HepG2 (cell line): ENCODE measurements at regions not wholly inside any gene's neighbourhood (a gene's known extent, or its start where the extent isn't known, plus 50 kb on each side); places are given as distances from the start of the nearest gene placed in this dataset.

ENCODE experiments used
- ATAC-seq: fragments of 200-7000 bp; cut with Tn5 transposase; 3 replicates; pipeline ENCODE4 v1.9.1; 2020; ENCODE audit warnings: mild to moderate bottlenecking, moderate library complexity
- BruUV-seq: library from RNA; stranded (reverse); fragments of 400-500 nt; replicated peaks from 2 replicates; lab custom pipeline; 2021; lab: Mats Ljungman, UMichigan
- CTCF ChIA-PET: fragments of 300-600 bp; formaldehyde crosslinking; extraction: SDS; loops from one replicate; lab custom pipeline; 2021; ENCODE audit warnings: low total read pairs, inconsistent platforms, low intra/inter-chr PET ratio; lab: Yijun Ruan, JAX
- POLR2A ChIA-PET: fragments of 350-600 bp; sonication (Branson Sonifier 250); formaldehyde crosslinking; loops from one replicate; lab custom pipeline; 2020; ENCODE audit warnings: antibody characterized with exemption, inconsistent platforms; lab: Yijun Ruan, JAX
- DNase-seq: peaks from one replicate; pipeline ENCODE4 v3.0.0-alpha.2; 2015; ENCODE audit warnings: low spot score
- FAIRE-seq: peaks from 3 replicates; lab custom pipeline; 2011; peaks lifted over from hg19 to GRCh38; lab: Jason Lieb, UNC
- H2AFZ ChIP-seq: one replicate; pipeline ENCODE4 v1.6.1; 2011; ENCODE audit warnings: low read length, inconsistent platforms
- H3K27ac ChIP-seq: fragments of 300-600 bp; 3 replicates; pipeline ENCODE4 v1.8.0; 2011; ENCODE audit warnings: mixed run types, mild to moderate bottlenecking, mixed read lengths, low read length, inconsistent platforms; ENCODE audit not compliant: insufficient read depth; ENCODE audit errors: extremely low read length
- H3K27me3 ChIP-seq, 2 experiments: fragments of 200-600 bp in 1 of 2; 2 replicates in 1 of 2; 3 replicates in 1 of 2; pipeline versions ENCODE4 v1.6.0 to v1.8.0; 2011; ENCODE audit warnings: low read length in 2 of 2, mild to moderate bottlenecking in 2 of 2, moderate library complexity in 2 of 2, inconsistent platforms in 1 of 2; ENCODE audit not compliant: insufficient read depth in 2 of 2, control insufficient read depth in 1 of 2
- H3K36me3 ChIP-seq, 2 experiments: fragments of 200-600 bp in 1 of 2; replicated peaks in 1 of 2; 2 replicates in 1 of 2; 3 replicates in 1 of 2; pipeline versions ENCODE4 v1.5.1 to v1.8.0; 2011; ENCODE audit warnings: low read length in 2 of 2, inconsistent platforms in 1 of 2; ENCODE audit not compliant: insufficient read depth in 2 of 2, control insufficient read depth in 1 of 2
- H3K4me1 ChIP-seq: 2 replicates; pipeline ENCODE4 v1.5.1; 2012; ENCODE audit warnings: low read length, inconsistent platforms; ENCODE audit not compliant: insufficient read depth
- H3K4me2 ChIP-seq: 2 replicates; pipeline ENCODE4 v1.6.0; 2011; ENCODE audit warnings: low read depth, low read length, inconsistent platforms
- H3K4me3 ChIP-seq, 3 experiments: fragments of 200-600 bp in 1 of 3; sonication (generic), shearing (Covaris generic) in 1 of 3; replicated peaks in 1 of 3; 2 replicates each; pipeline ENCODE4 v1.5.1; 2011 to 2016; ENCODE audit warnings: low read length in 3 of 3, inconsistent platforms in 2 of 3, low read depth in 2 of 3, mild to moderate bottlenecking in 2 of 3, control low read depth in 1 of 3, mixed read lengths in 1 of 3; ENCODE audit not compliant: insufficient read depth in 1 of 3
- H3K79me2 ChIP-seq: one replicate; pipeline ENCODE4 v1.6.1; 2011; ENCODE audit warnings: low read length, inconsistent platforms; ENCODE audit not compliant: insufficient read depth
- H3K9ac ChIP-seq: 2 replicates; pipeline ENCODE4 v1.6.0; 2011; ENCODE audit warnings: mild to moderate bottlenecking, low read depth, low read length, inconsistent platforms; ENCODE audit not compliant: insufficient read depth
- H3K9me3 ChIP-seq: 2 replicates; pipeline ENCODE4 v1.5.1; 2012; ENCODE audit warnings: mild to moderate bottlenecking, low read length
- H4K20me1 ChIP-seq: 2 replicates; pipeline ENCODE4 v1.6.0; 2011; ENCODE audit warnings: inconsistent platforms, mild to moderate bottlenecking, low read length, moderate library complexity; ENCODE audit not compliant: insufficient read depth
- CREB1 ChIP-seq, 2 experiments: fragments of 450-650 bp in 1 of 2; IDR thresholded peaks; 2 replicates each; pipeline ENCODE4 v1.6.1; 2016 to 2017; ENCODE audit warnings: control low read depth in 1 of 2, mild to moderate bottlenecking in 1 of 2, missing compliant biosample characterization in 1 of 2, missing genetic modification characterization in 1 of 2
- HOXA7 ChIP-seq: sonication (generic); formaldehyde crosslinking; IDR thresholded peaks from 2 replicates; pipeline ENCODE4 v1.8.1; 2022; ENCODE audit warnings: mild to moderate bottlenecking, missing genetic modification reagents, moderate library complexity
- KDM2A ChIP-seq: sonication (generic); formaldehyde crosslinking; IDR thresholded peaks from 2 replicates; pipeline ENCODE4 v1.4.0; 2020; ENCODE audit warnings: low read depth, missing genetic modification reagents, borderline replicate concordance
- MIER2 ChIP-seq: IDR thresholded peaks from 2 replicates; pipeline ENCODE4 v1.6.1; 2016; ENCODE audit warnings: missing biosample characterization, missing genetic modification reagents
- MXD1 ChIP-seq: sonication (generic); formaldehyde crosslinking; IDR thresholded peaks from 2 replicates; pipeline ENCODE4 v1.4.0; 2020; ENCODE audit warnings: mild to moderate bottlenecking, missing genetic modification reagents
- ONECUT2 ChIP-seq: sonication (generic); formaldehyde crosslinking; IDR thresholded peaks from 2 replicates; pipeline ENCODE4 v1.4.0; 2020; ENCODE audit warnings: missing genetic modification reagents
- POLR2A ChIP-seq, 2 experiments: IDR thresholded peaks; 2 replicates each; pipeline ENCODE4 v1.6.1; 2011; ENCODE audit warnings: low read depth in 2 of 2, low read length in 2 of 2, mild to moderate bottlenecking in 1 of 2, moderate library complexity in 1 of 2; ENCODE audit not compliant: insufficient read depth in 1 of 2
- SPEN ChIP-seq: sonication (generic); formaldehyde crosslinking; IDR thresholded peaks from 2 replicates; pipeline ENCODE4 v1.5.1; 2020; ENCODE audit warnings: low read depth, mild to moderate bottlenecking, missing genetic modification reagents
- TP53 ChIP-seq: sonication (generic); formaldehyde crosslinking; conservative IDR thresholded peaks from 2 replicates; pipeline ENCODE4 v1.4.0; 2020; ENCODE audit warnings: missing genetic modification reagents
- ZNF121 ChIP-seq: sonication (generic); formaldehyde crosslinking; IDR thresholded peaks from 2 replicates; pipeline ENCODE4 v1.5.0; 2020; ENCODE audit warnings: mild to moderate bottlenecking, missing genetic modification reagents
- ZNF251 ChIP-seq: sonication (generic); formaldehyde crosslinking; IDR thresholded peaks from 2 replicates; pipeline ENCODE4 v1.9.0; 2021; ENCODE audit warnings: mild to moderate bottlenecking, missing genetic modification reagents
- ZNF468 ChIP-seq: sonication (generic); formaldehyde crosslinking; IDR thresholded peaks from 2 replicates; pipeline ENCODE4 v1.8.0; 2022; ENCODE audit warnings: mild to moderate bottlenecking, moderate library complexity, missing genetic modification reagents
- ZNF484 ChIP-seq: sonication (generic); formaldehyde crosslinking; IDR thresholded peaks from 2 replicates; pipeline ENCODE4 v1.5.1; 2020; ENCODE audit warnings: mild to moderate bottlenecking, low read depth, missing genetic modification reagents, borderline replicate concordance
- ZNF546 ChIP-seq: sonication (generic); formaldehyde crosslinking; conservative IDR thresholded peaks from 2 replicates; pipeline ENCODE4 v1.8.1; 2023; ENCODE audit warnings: mild to moderate bottlenecking, missing genetic modification reagents
- ZNF564 ChIP-seq: sonication (generic); formaldehyde crosslinking; IDR thresholded peaks from 2 replicates; pipeline ENCODE4 v1.8.1; 2023; ENCODE audit warnings: mild to moderate bottlenecking, missing genetic modification reagents
- ZNF737 ChIP-seq: sonication (generic); formaldehyde crosslinking; IDR thresholded peaks from 2 replicates; pipeline ENCODE4 v1.5.0; 2020; ENCODE audit warnings: missing genetic modification reagents, mild to moderate bottlenecking, borderline replicate concordance
- ZSCAN30 ChIP-seq: sonication (generic); formaldehyde crosslinking; IDR thresholded peaks from 2 replicates; pipeline ENCODE4 v1.5.0; 2020; ENCODE audit warnings: mild to moderate bottlenecking, missing genetic modification reagents
- WGBS: methylation state at CpG from one replicate; pipeline ENCODE4 v1.1.6; 2017; ENCODE audit warnings: low lambda C conversion rate; 5-methylcytosine and 5-hydroxymethylcytosine counted together
- in situ Hi-C: cut with HindIII; loops from 2 replicates; pipeline ENCODE4 v1.10.0; 2017; ENCODE audit warnings: low pct_unique_long_range_greater_than_20kb; ENCODE audit not compliant: extremely low pct_ligation_motif_present
- intact Hi-C: fragments of 100-400 bp; cut with micrococcal nuclease; formaldehyde crosslinking; loops from one replicate; pipeline ENCODE4 v1.10.0; 2022; ENCODE audit not compliant: unreplicated experiment
- TF ChIP-seq, protein P1 (sequence below): sonication (generic); formaldehyde crosslinking; IDR thresholded peaks from 2 replicates; pipeline ENCODE4 v1.4.0; 2020; ENCODE audit warnings: mild to moderate bottlenecking, missing genetic modification reagents, borderline replicate concordance
- TF ChIP-seq, protein P2 (sequence below): sonication (generic); formaldehyde crosslinking; IDR thresholded peaks from 2 replicates; pipeline ENCODE4 v1.4.0; 2020; ENCODE audit warnings: missing genetic modification reagents

DNA sequence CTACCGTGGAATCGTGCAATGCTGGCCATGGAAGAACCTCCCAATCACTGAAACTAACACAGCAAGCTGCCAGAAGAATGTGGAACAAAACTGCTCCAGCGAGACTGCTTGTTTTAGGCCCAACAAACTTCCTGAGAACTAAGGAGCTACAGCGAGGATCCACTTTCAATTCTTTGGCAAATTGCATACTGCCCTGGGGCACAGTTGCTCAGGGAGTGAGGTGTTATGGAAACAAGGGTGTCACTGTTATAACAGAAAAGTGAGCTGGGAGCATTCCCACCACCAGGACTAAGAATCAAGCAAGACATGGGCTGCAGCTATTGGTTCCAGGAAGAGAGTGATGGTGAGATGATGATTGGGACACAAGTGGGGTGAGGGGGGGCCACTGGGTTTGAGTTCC, 1606.1 kb upstream of the FLRT2 start:
- H3K9me3 ChIP-seq = peaks cover 80% of the 10 kb centered on the region
- DNase-seq = no peak
- WGBS = 0% methylated on average over 4 of the region's 4 CpGs
- H3K36me3 ChIP-seq = no peaks in the 10 kb centered on the region
- FAIRE-seq = no peak
- in situ Hi-C loops (no loop called here), intact Hi-C loops (no loop called here)
- no peak overlapping the region for H3K4me2 ChIP-seq
- ChIA-PET POLR2A (no interaction called here), CTCF (no interaction called here)
- H3K9ac ChIP-seq = no peak overlapping the region
- TF ChIP-seq ZNF546 = no peak
- TF ChIP-seq ZNF468 = no peak
- no peak for TF ChIP-seq ZNF121 (CRISPR knock-in tag)
- TF ChIP-seq, protein P1, sequence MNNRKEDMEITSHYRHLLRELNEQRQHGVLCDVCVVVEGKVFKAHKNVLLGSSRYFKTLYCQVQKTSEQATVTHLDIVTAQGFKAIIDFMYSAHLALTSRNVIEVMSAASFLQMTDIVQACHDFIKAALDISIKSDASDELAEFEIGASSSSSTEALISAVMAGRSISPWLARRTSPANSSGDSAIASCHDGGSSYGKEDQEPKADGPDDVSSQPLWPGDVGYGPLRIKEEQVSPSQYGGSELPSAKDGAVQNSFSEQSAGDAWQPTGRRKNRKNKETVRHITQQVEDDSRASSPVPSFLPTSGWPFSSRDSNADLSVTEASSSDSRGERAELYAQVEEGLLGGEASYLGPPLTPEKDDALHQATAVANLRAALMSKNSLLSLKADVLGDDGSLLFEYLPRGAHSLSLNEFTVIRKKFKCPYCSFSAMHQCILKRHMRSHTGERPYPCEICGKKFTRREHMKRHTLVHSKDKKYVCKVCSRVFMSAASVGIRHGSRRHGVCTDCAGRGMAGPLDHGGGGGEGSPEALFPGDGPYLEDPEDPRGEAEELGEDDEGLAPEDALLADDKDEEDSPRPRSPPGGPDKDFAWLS (CRISPR knock-in tag) = no peak
- no peak for TF ChIP-seq CREB1 (IDR thresholded peaks at IDR 0.05)
- TF ChIP-seq CREB1 (CRISPR knock-in tag; IDR thresholded peaks at IDR 0.05) = no peak
- TF ChIP-seq ZNF564 (CRISPR knock-in tag) = no peak
- TF ChIP-seq TP53 (CRISPR knock-in tag) = no peak
- no peak for TF ChIP-seq ZSCAN30
- no peak for TF ChIP-seq SPEN (CRISPR knock-in tag)
- no peak for TF ChIP-seq ZNF251 (CRISPR knock-in tag)
- TF ChIP-seq MIER2 (CRISPR knock-in tag) = no peak
- no peak for TF ChIP-seq HOXA7 (CRISPR knock-in tag)
- no peak for TF ChIP-seq POLR2A (IDR thresholded peaks at IDR 0.05; ENCODE audit: insufficient read depth in 1 of 2, low read depth in 2 of 2, low read length in 2 of 2)
- no peak for TF ChIP-seq ZNF484 (CRISPR knock-in tag)
- no peak for TF ChIP-seq ZNF737 (CRISPR knock-in tag)
- TF ChIP-seq, protein P2, sequence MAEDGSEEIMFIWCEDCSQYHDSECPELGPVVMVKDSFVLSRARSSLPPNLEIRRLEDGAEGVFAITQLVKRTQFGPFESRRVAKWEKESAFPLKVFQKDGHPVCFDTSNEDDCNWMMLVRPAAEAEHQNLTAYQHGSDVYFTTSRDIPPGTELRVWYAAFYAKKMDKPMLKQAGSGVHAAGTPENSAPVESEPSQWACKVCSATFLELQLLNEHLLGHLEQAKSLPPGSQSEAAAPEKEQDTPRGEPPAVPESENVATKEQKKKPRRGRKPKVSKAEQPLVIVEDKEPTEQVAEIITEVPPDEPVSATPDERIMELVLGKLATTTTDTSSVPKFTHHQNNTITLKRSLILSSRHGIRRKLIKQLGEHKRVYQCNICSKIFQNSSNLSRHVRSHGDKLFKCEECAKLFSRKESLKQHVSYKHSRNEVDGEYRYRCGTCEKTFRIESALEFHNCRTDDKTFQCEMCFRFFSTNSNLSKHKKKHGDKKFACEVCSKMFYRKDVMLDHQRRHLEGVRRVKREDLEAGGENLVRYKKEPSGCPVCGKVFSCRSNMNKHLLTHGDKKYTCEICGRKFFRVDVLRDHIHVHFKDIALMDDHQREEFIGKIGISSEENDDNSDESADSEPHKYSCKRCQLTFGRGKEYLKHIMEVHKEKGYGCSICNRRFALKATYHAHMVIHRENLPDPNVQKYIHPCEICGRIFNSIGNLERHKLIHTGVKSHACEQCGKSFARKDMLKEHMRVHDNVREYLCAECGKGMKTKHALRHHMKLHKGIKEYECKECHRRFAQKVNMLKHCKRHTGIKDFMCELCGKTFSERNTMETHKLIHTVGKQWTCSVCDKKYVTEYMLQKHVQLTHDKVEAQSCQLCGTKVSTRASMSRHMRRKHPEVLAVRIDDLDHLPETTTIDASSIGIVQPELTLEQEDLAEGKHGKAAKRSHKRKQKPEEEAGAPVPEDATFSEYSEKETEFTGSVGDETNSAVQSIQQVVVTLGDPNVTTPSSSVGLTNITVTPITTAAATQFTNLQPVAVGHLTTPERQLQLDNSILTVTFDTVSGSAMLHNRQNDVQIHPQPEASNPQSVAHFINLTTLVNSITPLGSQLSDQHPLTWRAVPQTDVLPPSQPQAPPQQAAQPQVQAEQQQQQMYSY (CRISPR knock-in tag) = no peak
- no peak for TF ChIP-seq MXD1 (CRISPR knock-in tag)
- no peak for TF ChIP-seq KDM2A (CRISPR knock-in tag)
- no peak for TF ChIP-seq ONECUT2 (CRISPR knock-in tag)
- no peaks in the 10 kb centered on the region for H4K20me1 ChIP-seq
- no peak for ATAC-seq
- BruUV-seq = no TSS peak
- H3K79me2 ChIP-seq = no peaks in the 10 kb centered on the region
- no peak overlapping the region for H2AFZ ChIP-seq
- H3K27me3 ChIP-seq = no peaks in the 10 kb centered on the region
- H3K4me3 ChIP-seq = no peak overlapping the region
- H3K27ac ChIP-seq = no peak overlapping the region
- H3K4me1 ChIP-seq = no peaks in the 10 kb centered on the region
